ENCODE measurements at regions not wholly inside any gene's neighbourhood (a gene's known extent, or its start where the extent isn't known, plus 50 kb on each side); places are given as distances from the start of the nearest gene placed in this dataset.

DNA sequence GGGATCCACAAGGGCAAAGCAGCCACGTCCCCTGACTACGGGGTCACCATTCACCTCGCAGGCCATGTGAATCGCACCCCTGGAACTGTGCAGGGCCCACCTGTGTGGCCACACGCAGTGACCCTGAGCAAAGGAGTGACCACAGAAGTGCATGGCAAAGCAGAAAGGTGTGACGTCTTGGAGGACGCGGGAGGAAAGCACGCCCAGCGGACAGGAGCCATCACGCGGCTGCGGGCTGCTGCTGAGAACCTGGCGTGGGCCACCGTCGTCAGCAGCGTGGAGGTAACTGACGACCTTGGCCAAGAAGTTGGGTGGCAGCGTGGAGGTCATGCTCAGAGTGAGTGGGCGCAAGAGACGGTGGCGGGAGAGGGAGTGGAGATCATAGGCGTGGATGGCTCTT is 76.7 kb upstream of the C1orf174 start:
- Histone ChIP-seq H3K4me1 (ENCODE audit: control insufficient read depth, insufficient read depth, low read length) (peaks cover 6% of the 10 kb centered on the region), H3K27me3 (ENCODE audit: control insufficient read depth, insufficient read depth, low read length, poor library complexity, severe bottlenecking) (no peaks in the 10 kb centered on the region), H3K9me3 (ENCODE audit: control insufficient read depth, low read length) (no peaks in the 10 kb centered on the region), H3K27ac (ENCODE audit: insufficient read depth, low read depth, low read length, poor library complexity, severe bottlenecking) (no peak overlapping the region), H3K4me3 (ENCODE audit: insufficient read depth, low read depth, low read length) (no peak overlapping the region), H3K36me3 (ENCODE audit: control insufficient read depth, insufficient read depth, low read length) (no peaks in the 10 kb centered on the region)
- 95 to 97% methylated on average over 23 of the region's 23 CpGs for WGBS, 2 experiments

- Histone ChIP-seq H3K9me3 (ENCODE audit: control insufficient read depth, low read length) (no peaks in the 10 kb centered on the region), H3K27me3 (ENCODE audit: control insufficient read depth, insufficient read depth, low read length, poor library complexity, severe bottlenecking) (no peaks in the 10 kb centered on the region), H3K27ac (ENCODE audit: insufficient read depth, low read depth, low read length, poor library complexity, severe bottlenecking) (no peak overlapping the region), H3K36me3 (ENCODE audit: control insufficient read depth, insufficient read depth, low read length) (no peaks in the 10 kb centered on the region), H3K4me1 (ENCODE audit: control insufficient read depth, insufficient read depth, low read length) (peaks cover 17% of the 10 kb centered on the region), H3K4me3 (ENCODE audit: insufficient read depth, low read depth, low read length) (no peak overlapping the region)
- WGBS, 2 experiments = 90 to 93% methylated on average over 23 of the region's 23 CpGs
Measured at GRCh38 chr1:3978196-3978989, 78.3 kb upstream of the C1orf174 start.

- no peaks in the 10 kb centered on the region for H3K36me3 ChIP-seq (ENCODE audit: control insufficient read depth, insufficient read depth, low read length)
- peaks cover 23% of the 10 kb centered on the region for H3K4me1 ChIP-seq (ENCODE audit: control insufficient read depth, insufficient read depth, low read length)
- H3K27ac ChIP-seq (ENCODE audit: insufficient read depth, low read depth, low read length, poor library complexity, severe bottlenecking) = no peak overlapping the region
- H3K9me3 ChIP-seq (ENCODE audit: control insufficient read depth, low read length) = no peaks in the 10 kb centered on the region
- no peaks in the 10 kb centered on the region for H3K27me3 ChIP-seq (ENCODE audit: control insufficient read depth, insufficient read depth, low read length, poor library complexity, severe bottlenecking)
- WGBS, 2 experiments = 86 to 92% methylated on average over 9 of the region's 9 CpGs
- no peak overlapping the region for H3K4me3 ChIP-seq (ENCODE audit: insufficient read depth, low read depth, low read length)
Measured at GRCh38 chr1:3978990-3979325, 78.9 kb upstream of the C1orf174 start.

- Histone ChIP-seq H3K27me3 (ENCODE audit: control insufficient read depth, insufficient read depth, low read length, poor library complexity, severe bottlenecking) (no peaks in the 10 kb centered on the region), H3K4me3 (ENCODE audit: insufficient read depth, low read depth, low read length) (no peak overlapping the region), H3K27ac (ENCODE audit: insufficient read depth, low read depth, low read length, poor library complexity, severe bottlenecking) (no peak overlapping the region), H3K9me3 (ENCODE audit: control insufficient read depth, low read length) (no peaks in the 10 kb centered on the region), H3K4me1 (ENCODE audit: control insufficient read depth, insufficient read depth, low read length) (peaks cover 23% of the 10 kb centered on the region), H3K36me3 (ENCODE audit: control insufficient read depth, insufficient read depth, low read length) (no peaks in the 10 kb centered on the region)
- 79 to 89% methylated on average over 5 of the region's 5 CpGs for WGBS, 2 experiments
Measured at GRCh38 chr1:3981261-3981660, 81.2 kb upstream of the C1orf174 start.

DNA sequence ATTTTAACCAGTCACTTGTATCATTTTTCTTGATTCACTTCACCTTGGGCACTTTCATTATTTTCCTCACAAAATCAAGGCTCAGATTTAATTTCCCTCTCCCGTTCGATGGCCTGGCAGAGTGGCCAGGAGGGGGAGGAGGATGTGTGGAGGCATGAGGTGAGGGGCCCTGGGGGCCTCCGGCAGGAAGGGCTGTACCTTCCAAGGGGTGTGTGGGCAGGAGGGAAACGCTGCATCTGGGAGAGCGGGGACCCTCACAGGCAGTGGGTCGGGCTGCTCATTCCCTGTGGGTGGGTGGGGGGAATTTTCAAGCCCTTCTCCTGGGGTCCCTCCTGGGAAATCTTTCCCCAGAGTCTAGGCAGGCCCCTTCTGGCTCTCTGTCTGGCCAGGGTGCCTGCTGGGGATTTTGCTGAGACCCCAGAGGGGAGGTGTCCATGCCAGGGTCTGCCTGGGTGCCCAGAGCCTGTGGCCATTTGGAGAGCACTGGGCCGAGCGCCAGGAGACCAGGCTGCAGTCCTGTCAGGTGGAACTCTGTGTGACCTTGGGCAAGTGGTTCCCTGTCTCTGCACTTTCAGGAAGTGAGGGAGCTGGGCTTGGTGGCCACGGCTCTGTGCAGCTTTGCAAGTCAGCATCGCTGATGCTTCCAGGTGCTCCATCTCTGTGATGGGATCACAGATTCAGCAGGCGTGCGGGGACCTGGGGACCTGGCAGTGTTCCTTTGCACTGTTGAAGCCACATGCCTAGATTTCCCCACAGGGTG is 81.9 kb upstream of the C1orf174 start:
- Histone ChIP-seq H3K27ac (ENCODE audit: insufficient read depth, low read depth, low read length, poor library complexity, severe bottlenecking) (no peak overlapping the region), H3K4me1 (ENCODE audit: control insufficient read depth, insufficient read depth, low read length) (peaks cover 23% of the 10 kb centered on the region), H3K4me3 (ENCODE audit: insufficient read depth, low read depth, low read length) (no peak overlapping the region), H3K9me3 (ENCODE audit: control insufficient read depth, low read length) (no peaks in the 10 kb centered on the region), H3K36me3 (ENCODE audit: control insufficient read depth, insufficient read depth, low read length) (no peaks in the 10 kb centered on the region), H3K27me3 (ENCODE audit: control insufficient read depth, insufficient read depth, low read length, poor library complexity, severe bottlenecking) (no peaks in the 10 kb centered on the region)
- WGBS, 2 experiments = 89 to 90% methylated on average over 12 of the region's 12 CpGs

GRCh38 chr1:3983181-3983580 is 83.1 kb upstream of the C1orf174 start:
- H3K27ac ChIP-seq (ENCODE audit: insufficient read depth, low read depth, low read length, poor library complexity, severe bottlenecking) = no peak overlapping the region
- H3K27me3 ChIP-seq (ENCODE audit: control insufficient read depth, insufficient read depth, low read length, poor library complexity, severe bottlenecking) = no peaks in the 10 kb centered on the region
- peaks cover 23% of the 10 kb centered on the region for H3K4me1 ChIP-seq (ENCODE audit: control insufficient read depth, insufficient read depth, low read length)
- no peaks in the 10 kb centered on the region for H3K36me3 ChIP-seq (ENCODE audit: control insufficient read depth, insufficient read depth, low read length)
- no peak overlapping the region for H3K4me3 ChIP-seq (ENCODE audit: insufficient read depth, low read depth, low read length)
- H3K9me3 ChIP-seq (ENCODE audit: control insufficient read depth, low read length) = no peaks in the 10 kb centered on the region
- 55 to 64% methylated on average over 9 of the region's 9 CpGs for whole genome bisulfite sequencing, 2 experiments

DNA sequence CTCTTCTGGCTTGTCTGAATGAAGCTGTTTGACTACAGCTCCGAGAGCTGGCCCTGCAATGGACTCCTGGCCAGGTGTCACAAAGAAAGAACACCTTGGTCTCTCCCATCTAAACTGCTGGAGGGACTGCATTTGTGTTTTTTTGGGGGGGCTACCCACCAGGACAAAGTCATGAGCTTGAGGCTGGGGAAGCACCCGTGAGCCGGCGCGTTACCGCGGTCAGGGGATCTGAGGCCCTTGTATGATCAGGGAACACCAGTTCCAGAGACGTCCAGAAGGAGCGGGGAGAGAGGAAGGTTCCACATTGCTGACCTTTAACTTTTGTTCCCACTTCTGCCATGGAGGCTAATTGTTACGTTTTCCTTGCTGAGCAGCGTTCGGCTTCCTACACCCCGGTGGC is 84.5 kb upstream of the C1orf174 start:
- peaks cover 23% of the 10 kb centered on the region for H3K4me1 ChIP-seq (ENCODE audit: control insufficient read depth, insufficient read depth, low read length)
- H3K27me3 ChIP-seq (ENCODE audit: control insufficient read depth, insufficient read depth, low read length, poor library complexity, severe bottlenecking) = no peaks in the 10 kb centered on the region
- H3K36me3 ChIP-seq (ENCODE audit: control insufficient read depth, insufficient read depth, low read length) = no peaks in the 10 kb centered on the region
- no peaks in the 10 kb centered on the region for H3K9me3 ChIP-seq (ENCODE audit: control insufficient read depth, low read length)
- H3K4me3 ChIP-seq (ENCODE audit: insufficient read depth, low read depth, low read length) = no peak overlapping the region
- WGBS, 2 experiments = 92% methylated on average over 13 of the region's 13 CpGs
- no peak overlapping the region for H3K27ac ChIP-seq (ENCODE audit: insufficient read depth, low read depth, low read length, poor library complexity, severe bottlenecking)

- Histone ChIP-seq H3K27me3 (ENCODE audit: control insufficient read depth, insufficient read depth, low read length, poor library complexity, severe bottlenecking) (no peaks in the 10 kb centered on the region), H3K4me3 (ENCODE audit: insufficient read depth, low read depth, low read length) (no peak overlapping the region), H3K9me3 (ENCODE audit: control insufficient read depth, low read length) (no peaks in the 10 kb centered on the region), H3K36me3 (ENCODE audit: control insufficient read depth, insufficient read depth, low read length) (no peaks in the 10 kb centered on the region), H3K4me1 (ENCODE audit: control insufficient read depth, insufficient read depth, low read length) (peaks cover 17% of the 10 kb centered on the region), H3K27ac (ENCODE audit: insufficient read depth, low read depth, low read length, poor library complexity, severe bottlenecking) (no peak overlapping the region)
- 87 to 88% methylated on average over 13 of the region's 13 CpGs for WGBS, 2 experiments
Measured at GRCh38 chr1:3986686-3987218, 86.7 kb upstream of the C1orf174 start.

- Histone ChIP-seq H3K9me3 (ENCODE audit: control insufficient read depth, low read length) (no peaks in the 10 kb centered on the region), H3K4me3 (ENCODE audit: insufficient read depth, low read depth, low read length) (no peak overlapping the region), H3K27me3 (ENCODE audit: control insufficient read depth, insufficient read depth, low read length, poor library complexity, severe bottlenecking) (no peaks in the 10 kb centered on the region), H3K27ac (ENCODE audit: insufficient read depth, low read depth, low read length, poor library complexity, severe bottlenecking) (no peak overlapping the region), H3K4me1 (ENCODE audit: control insufficient read depth, insufficient read depth, low read length) (peaks cover 12% of the 10 kb centered on the region), H3K36me3 (ENCODE audit: control insufficient read depth, insufficient read depth, low read length) (no peaks in the 10 kb centered on the region)
- 86 to 88% methylated on average over 2 of the region's 2 CpGs for WGBS, 2 experiments
Measured at GRCh38 chr1:3987669-3988235, 87.7 kb upstream of the C1orf174 start.

GRCh38 chr1:3988431-3988830 is 88.4 kb upstream of the C1orf174 start:
- Histone ChIP-seq H3K27me3 (ENCODE audit: control insufficient read depth, insufficient read depth, low read length, poor library complexity, severe bottlenecking) (no peaks in the 10 kb centered on the region), H3K36me3 (ENCODE audit: control insufficient read depth, insufficient read depth, low read length) (no peaks in the 10 kb centered on the region), H3K27ac (ENCODE audit: insufficient read depth, low read depth, low read length, poor library complexity, severe bottlenecking) (no peak overlapping the region), H3K9me3 (ENCODE audit: control insufficient read depth, low read length) (no peaks in the 10 kb centered on the region), H3K4me3 (ENCODE audit: insufficient read depth, low read depth, low read length) (no peak overlapping the region), H3K4me1 (ENCODE audit: control insufficient read depth, insufficient read depth, low read length) (peaks cover 5% of the 10 kb centered on the region)
- 93 to 96% methylated on average over 7 of the region's 7 CpGs for WGBS, 2 experiments
